AG04450 (cell line): ENCODE measurements at regions not wholly inside any gene's neighbourhood (a gene's known extent, or its start where the extent isn't known, plus 50 kb on each side); places are given as distances from the start of the nearest gene placed in this dataset.
A peak's percentile ranks its signal among the peaks of the same experiment; 100 is the strongest.

Source experiments
- CTCF ChIA-PET: fragments of 300-600, 350-600 bp; formaldehyde crosslinking; extraction: SDS; loops from one replicate; lab custom pipeline; 2022; ENCODE audit warnings: antibody characterized with exemption, inconsistent platforms; lab: Charles Lee
- POLR2A ChIA-PET: fragments of 350-600 bp; formaldehyde crosslinking; extraction: SDS; loops from one replicate; lab custom pipeline; 2021; ENCODE audit warnings: antibody characterized with exemption, inconsistent platforms; lab: Yijun Ruan, JAX
- DNase-seq: peaks from one replicate; pipeline ENCODE4 v3.0.0-alpha.2; 2011; ENCODE audit warnings: low read depth, low spot score
- H3K27ac ChIP-seq: one replicate; pipeline ENCODE4 v1.5.1; 2012; ENCODE audit warnings: low read depth, low read length, control low read depth
- H3K27me3 ChIP-seq: one replicate; pipeline ENCODE4 v1.6.0; 2012; ENCODE audit warnings: low read length; ENCODE audit not compliant: control insufficient read depth, insufficient read depth
- H3K4me3 ChIP-seq: 2 replicates; pipeline ENCODE4 v1.5.1; 2011; ENCODE audit warnings: mild to moderate bottlenecking, low read depth, low read length, control low read depth
- H3K9me3 ChIP-seq: 2 replicates; pipeline ENCODE4 v1.5.1; 2012; ENCODE audit warnings: low read length; ENCODE audit not compliant: control insufficient read depth, insufficient read depth
- TF ChIP-seq, protein P1 (sequence below): IDR thresholded peaks from 2 replicates; pipeline ENCODE4 v1.5.1; 2011; ENCODE audit warnings: low read depth, low read length, control low read depth, inconsistent platforms

DNA sequence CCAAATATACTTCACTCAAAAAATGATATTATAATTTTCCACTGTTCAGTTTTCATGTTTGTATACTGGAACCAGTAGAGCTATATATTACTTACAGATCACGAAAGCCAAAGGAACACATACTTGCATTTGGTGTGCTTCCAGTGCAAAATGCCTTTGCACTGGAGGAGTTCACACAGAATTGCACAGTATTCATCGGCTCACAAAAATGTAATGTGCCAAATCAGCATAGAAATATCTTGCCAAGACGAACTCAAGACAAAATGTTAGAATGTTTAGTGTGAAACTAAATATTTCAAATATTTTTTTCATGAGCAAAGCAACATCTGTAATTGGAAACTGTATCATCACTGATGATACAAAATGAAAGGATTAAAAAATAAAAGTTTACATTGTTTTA, 646.2 kb upstream of the SEMA3D start:
- ChIA-PET CTCF (no interaction called here), POLR2A (no interaction called here)
- DNase-seq: no peak
- Histone ChIP-seq H3K9me3 (no peaks in the 10 kb centered on the region), H3K27ac (no peak overlapping the region), H3K4me3 (no peak overlapping the region), H3K27me3 (no peaks in the 10 kb centered on the region)
- TF ChIP-seq, protein P1, sequence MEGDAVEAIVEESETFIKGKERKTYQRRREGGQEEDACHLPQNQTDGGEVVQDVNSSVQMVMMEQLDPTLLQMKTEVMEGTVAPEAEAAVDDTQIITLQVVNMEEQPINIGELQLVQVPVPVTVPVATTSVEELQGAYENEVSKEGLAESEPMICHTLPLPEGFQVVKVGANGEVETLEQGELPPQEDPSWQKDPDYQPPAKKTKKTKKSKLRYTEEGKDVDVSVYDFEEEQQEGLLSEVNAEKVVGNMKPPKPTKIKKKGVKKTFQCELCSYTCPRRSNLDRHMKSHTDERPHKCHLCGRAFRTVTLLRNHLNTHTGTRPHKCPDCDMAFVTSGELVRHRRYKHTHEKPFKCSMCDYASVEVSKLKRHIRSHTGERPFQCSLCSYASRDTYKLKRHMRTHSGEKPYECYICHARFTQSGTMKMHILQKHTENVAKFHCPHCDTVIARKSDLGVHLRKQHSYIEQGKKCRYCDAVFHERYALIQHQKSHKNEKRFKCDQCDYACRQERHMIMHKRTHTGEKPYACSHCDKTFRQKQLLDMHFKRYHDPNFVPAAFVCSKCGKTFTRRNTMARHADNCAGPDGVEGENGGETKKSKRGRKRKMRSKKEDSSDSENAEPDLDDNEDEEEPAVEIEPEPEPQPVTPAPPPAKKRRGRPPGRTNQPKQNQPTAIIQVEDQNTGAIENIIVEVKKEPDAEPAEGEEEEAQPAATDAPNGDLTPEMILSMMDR: no peak

DNA sequence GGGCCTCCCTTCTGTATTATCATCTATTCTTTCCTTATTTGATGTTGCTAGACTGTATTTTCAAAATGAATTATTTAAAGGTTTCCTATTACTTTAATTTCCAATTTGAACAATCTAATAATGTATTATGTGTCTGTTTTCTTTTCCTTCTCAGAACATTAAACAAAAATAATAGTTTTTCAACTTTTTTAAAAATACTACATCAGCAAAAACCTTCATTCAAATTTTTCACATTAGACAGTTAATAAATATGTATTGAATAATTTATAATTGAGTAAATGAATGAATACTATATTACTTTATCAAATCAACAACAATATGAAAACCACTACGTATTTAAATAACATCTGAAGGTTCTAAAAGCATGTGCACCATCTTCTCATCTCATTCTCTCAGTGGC, 644.1 kb upstream of the SEMA3D start:
- Histone ChIP-seq H3K27me3 (no peaks in the 10 kb centered on the region), H3K9me3 (no peaks in the 10 kb centered on the region), H3K27ac (no peak overlapping the region), H3K4me3 (no peak overlapping the region)
- CTCF ChIA-PET: interaction anchor here (1.1 to 5.3 kb wide), 7 partner anchors 8 to 1074 kb away, joined by 3 to 86 read pairs (median 9); no protein-coding TSS in a partner anchor
- POLR2A ChIA-PET: no interaction called here
- DNase-seq: no peak
- TF ChIP-seq, protein P1: no peak

DNA sequence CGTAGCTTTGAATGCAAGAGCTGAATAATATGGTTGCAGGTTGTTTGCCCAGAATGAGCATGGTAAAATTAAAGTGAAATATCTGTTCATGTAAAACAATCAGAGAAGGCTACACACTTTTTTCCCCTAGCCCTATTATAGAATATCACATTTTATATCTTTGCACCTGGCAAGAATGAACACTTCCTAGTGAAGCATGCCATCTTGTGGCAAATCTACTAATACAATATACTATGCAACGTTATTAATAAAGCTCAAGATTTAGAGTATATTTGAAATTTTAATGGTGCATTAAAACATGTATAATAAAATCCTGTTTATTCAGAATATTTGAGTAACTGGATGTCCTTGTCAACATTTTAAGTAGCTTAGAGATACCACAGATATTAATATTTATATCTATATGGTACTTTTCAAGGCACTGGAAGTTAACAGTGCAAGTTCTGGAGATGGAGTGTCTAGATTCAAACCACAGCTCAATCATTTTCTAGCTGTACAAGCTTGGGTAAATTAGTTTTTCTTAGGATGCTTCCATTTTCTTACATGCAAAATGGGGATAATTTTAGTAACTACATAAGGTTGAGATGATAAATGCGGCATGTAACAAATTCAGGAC, 643.1 kb upstream of the SEMA3D start:
- no peak overlapping the region for H3K27ac ChIP-seq
- POLR2A ChIA-PET: interaction anchor here (0.6 kb wide), 1 partner anchor 180 kb away, joined by 3 read pairs; no protein-coding TSS in a partner anchor

DNA sequence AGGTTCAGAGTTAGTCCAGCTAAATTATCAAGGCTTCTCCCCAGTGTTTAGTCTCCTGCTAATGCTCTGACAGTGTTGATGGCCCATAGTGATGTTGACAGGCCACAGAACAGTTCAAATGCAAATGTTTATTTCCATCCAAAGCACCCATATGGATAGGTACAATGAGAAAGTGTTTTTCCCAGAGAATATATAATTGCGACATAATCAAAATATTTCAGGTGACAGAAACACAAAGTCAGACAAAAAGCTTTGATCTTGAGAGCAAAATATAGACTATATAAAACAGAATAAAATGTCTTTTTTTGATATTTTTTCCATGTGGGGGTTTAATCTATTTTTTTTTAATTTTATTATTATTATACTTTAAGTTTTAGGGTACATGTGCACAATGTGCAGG, 642.3 kb upstream of the SEMA3D start:
- Histone ChIP-seq H3K4me3 (no peak overlapping the region), H3K27me3 (no peaks in the 10 kb centered on the region), H3K9me3 (no peaks in the 10 kb centered on the region), H3K27ac (no peak overlapping the region)
- no peak for DNase-seq
- CTCF ChIA-PET: interaction anchor here (1.2 to 5.3 kb wide), 10 partner anchors 22 to 799 kb away, joined by 3 to 86 read pairs (median 8); no protein-coding TSS in a partner anchor
- TF ChIP-seq, protein P1: no peak
- POLR2A ChIA-PET: no interaction called here

More for the DNA sequence above, 643.1 kb upstream of the SEMA3D start:
- CTCF ChIA-PET: interaction anchor here (0.5 to 5.3 kb wide), 25 partner anchors 9 to 1894 kb away, joined by 3 to 86 read pairs (median 4); partner anchors contain the start of gene SEMA3D
- no peak for DNase-seq
- TF ChIP-seq, protein P1: peak; percentile 44
- no peaks in the 10 kb centered on the region for H3K27me3 ChIP-seq
- no peaks in the 10 kb centered on the region for H3K9me3 ChIP-seq
- H3K4me3 ChIP-seq: no peak overlapping the region

DNA sequence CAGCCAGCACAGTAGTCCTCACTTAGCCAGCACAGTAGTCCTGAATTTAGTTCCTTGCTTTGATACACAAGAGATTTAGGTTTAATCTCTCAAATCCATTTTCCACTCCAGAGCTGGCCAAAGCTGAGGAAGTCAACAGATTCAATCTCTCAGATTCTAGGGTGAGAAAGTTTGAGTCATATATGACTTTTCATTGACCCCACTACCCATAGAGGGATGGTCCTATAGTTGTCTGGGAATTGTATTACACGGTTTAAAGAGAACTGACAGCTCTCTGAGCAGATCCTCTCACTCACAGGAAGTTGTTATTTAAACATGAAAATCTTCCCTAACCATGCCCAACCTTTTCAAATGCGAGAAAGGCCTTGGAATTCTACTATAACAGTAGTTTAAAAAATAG, 641.8 kb upstream of the SEMA3D start:
- TF ChIP-seq, protein P1: no peak
- no peak for DNase-seq
- no peak overlapping the region for H3K4me3 ChIP-seq
- H3K27ac ChIP-seq: no peak overlapping the region
- CTCF ChIA-PET: interaction anchor here (2.1 to 5.3 kb wide), 4 partner anchors 273 to 798 kb away, joined by 9 to 86 read pairs (median 30); no protein-coding TSS in a partner anchor
- H3K9me3 ChIP-seq: no peaks in the 10 kb centered on the region
- POLR2A ChIA-PET: no interaction called here
- H3K27me3 ChIP-seq: no peaks in the 10 kb centered on the region
